Keratinocyte (primary cell): ENCODE measurements at regions not wholly inside any gene's neighbourhood (a gene's known extent, or its start where the extent isn't known, plus 50 kb on each side); places are given as distances from the start of the nearest gene placed in this dataset.

ENCODE experiments used
- DNase-seq: peaks from one replicate; pipeline ENCODE4 v3.0.0-alpha.2; 2011; ENCODE audit warnings: low read depth, missing footprints, low spot score
- FAIRE-seq: peaks from 2 replicates; lab custom pipeline; 2011; peaks lifted over from hg19 to GRCh38; lab: Jason Lieb, UNC
- H2AFZ ChIP-seq: 2 replicates; pipeline ENCODE4 v1.6.0; 2012; ENCODE audit warnings: low read length, control low read depth, inconsistent platforms; ENCODE audit not compliant: control insufficient read depth
- H3K27ac ChIP-seq: 2 replicates; pipeline ENCODE4 v1.5.1; 2011; ENCODE audit warnings: low read length; ENCODE audit not compliant: control insufficient read depth, insufficient read depth
- H3K27me3 ChIP-seq: 3 replicates; pipeline ENCODE4 v1.6.0; 2011; ENCODE audit warnings: low read length; ENCODE audit not compliant: control insufficient read depth, insufficient read depth; ENCODE audit errors: extremely low read depth
- H3K36me3 ChIP-seq, 2 experiments: 2 replicates in 1 of 2; 3 replicates in 1 of 2; pipeline ENCODE4 v1.5.1; 2011; ENCODE audit warnings: low read length in 2 of 2, mild to moderate bottlenecking in 1 of 2; ENCODE audit not compliant: control insufficient read depth in 2 of 2, insufficient read depth in 2 of 2; ENCODE audit errors: extremely low read depth in 1 of 2
- H3K4me1 ChIP-seq: 3 replicates; pipeline ENCODE4 v1.5.1; 2011; ENCODE audit warnings: low read length; ENCODE audit not compliant: control insufficient read depth, insufficient read depth; ENCODE audit errors: extremely low read depth
- H3K4me2 ChIP-seq: 3 replicates; pipeline ENCODE4 v1.6.0; 2011; ENCODE audit warnings: low read depth, low read length; ENCODE audit not compliant: control insufficient read depth, insufficient read depth; ENCODE audit errors: extremely low read depth
- H3K4me3 ChIP-seq, 3 experiments: fragments of 200-600 bp in 1 of 3; sonication (generic) in 1 of 3; 2 replicates in 2 of 3; 3 replicates in 1 of 3; pipeline ENCODE4 v1.5.1; 2011 to 2016; ENCODE audit warnings: low read length in 3 of 3, mild to moderate bottlenecking in 3 of 3, control low read depth in 2 of 3, inconsistent platforms in 1 of 3, low read depth in 1 of 3, mixed read lengths in 1 of 3, mixed run types in 1 of 3, moderate library complexity in 1 of 3; ENCODE audit not compliant: control insufficient read depth in 2 of 3, insufficient read depth in 2 of 3; ENCODE audit errors: extremely low read depth in 1 of 3
- H3K79me2 ChIP-seq: 2 replicates; pipeline ENCODE4 v1.6.0; 2012; ENCODE audit warnings: low read length; ENCODE audit not compliant: control insufficient read depth, insufficient read depth
- H3K9ac ChIP-seq: 3 replicates; pipeline ENCODE4 v1.6.0; 2011; ENCODE audit warnings: low read length; ENCODE audit not compliant: control insufficient read depth, insufficient read depth; ENCODE audit errors: extremely low read depth
- H3K9me1 ChIP-seq: 3 replicates; pipeline ENCODE4 v1.6.0; 2011; ENCODE audit warnings: low read length; ENCODE audit not compliant: control insufficient read depth, insufficient read depth; ENCODE audit errors: extremely low read depth
- H3K9me3 ChIP-seq: 2 replicates; pipeline ENCODE4 v1.5.1; 2012; ENCODE audit warnings: low read depth, low read length; ENCODE audit not compliant: control insufficient read depth
- H4K20me1 ChIP-seq: 3 replicates; pipeline ENCODE4 v1.6.0; 2011; ENCODE audit warnings: low read length; ENCODE audit not compliant: control insufficient read depth, insufficient read depth; ENCODE audit errors: extremely low read depth
- EZH2 ChIP-seq: IDR thresholded peaks from one replicate; pipeline ENCODE4 v1.6.1; 2012; ENCODE audit warnings: inconsistent platforms, mild to moderate bottlenecking, low read length, moderate library complexity
- dilution Hi-C: fragments of 300-500 bp; cut with MboI; formaldehyde crosslinking; loops from one replicate; pipeline ENCODE4 v1.7.0; 2020; ENCODE audit warnings: low sequenced_read_pairs; ENCODE audit not compliant: extremely low pct_ligation_motif_present
- TF ChIP-seq, protein P1 (sequence below), 3 experiments: IDR thresholded peaks in 1 of 3; conservative IDR thresholded peaks in 1 of 3; optimal IDR thresholded peaks in 1 of 3; 2 replicates in 2 of 3; 3 replicates in 1 of 3; pipeline versions ENCODE3 to v1.5.1; 2011; ENCODE audit warnings: low read length in 3 of 3, mild to moderate bottlenecking in 3 of 3, moderate library complexity in 2 of 3, control low read depth in 1 of 3, inconsistent platforms in 1 of 3; ENCODE audit not compliant: insufficient read depth in 2 of 3; ENCODE audit errors: extremely low read depth in 1 of 3

GRCh38 chr4:1504595-1505500 is 98.6 kb upstream of the NKX1-1 start:
- Histone ChIP-seq H3K4me2 (no peak overlapping the region), H3K79me2 (no peaks in the 10 kb centered on the region), H3K36me3 (no peaks in the 10 kb centered on the region), H3K9me3 (no peaks in the 10 kb centered on the region), H4K20me1 (no peaks in the 10 kb centered on the region), H3K9ac (no peak overlapping the region), H2AFZ (no peak overlapping the region), H3K4me3 (no peak overlapping the region), H3K27ac (no peak overlapping the region), H3K4me1 (no peaks in the 10 kb centered on the region), H3K27me3 (peaks cover 11% of the 10 kb centered on the region), H3K9me1 (no peaks in the 10 kb centered on the region)
- no peak for DNase-seq
- no peak for FAIRE-seq
- no peak for TF ChIP-seq EZH2
- TF ChIP-seq, protein P1, sequence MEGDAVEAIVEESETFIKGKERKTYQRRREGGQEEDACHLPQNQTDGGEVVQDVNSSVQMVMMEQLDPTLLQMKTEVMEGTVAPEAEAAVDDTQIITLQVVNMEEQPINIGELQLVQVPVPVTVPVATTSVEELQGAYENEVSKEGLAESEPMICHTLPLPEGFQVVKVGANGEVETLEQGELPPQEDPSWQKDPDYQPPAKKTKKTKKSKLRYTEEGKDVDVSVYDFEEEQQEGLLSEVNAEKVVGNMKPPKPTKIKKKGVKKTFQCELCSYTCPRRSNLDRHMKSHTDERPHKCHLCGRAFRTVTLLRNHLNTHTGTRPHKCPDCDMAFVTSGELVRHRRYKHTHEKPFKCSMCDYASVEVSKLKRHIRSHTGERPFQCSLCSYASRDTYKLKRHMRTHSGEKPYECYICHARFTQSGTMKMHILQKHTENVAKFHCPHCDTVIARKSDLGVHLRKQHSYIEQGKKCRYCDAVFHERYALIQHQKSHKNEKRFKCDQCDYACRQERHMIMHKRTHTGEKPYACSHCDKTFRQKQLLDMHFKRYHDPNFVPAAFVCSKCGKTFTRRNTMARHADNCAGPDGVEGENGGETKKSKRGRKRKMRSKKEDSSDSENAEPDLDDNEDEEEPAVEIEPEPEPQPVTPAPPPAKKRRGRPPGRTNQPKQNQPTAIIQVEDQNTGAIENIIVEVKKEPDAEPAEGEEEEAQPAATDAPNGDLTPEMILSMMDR (optimal IDR thresholded peaks at IDR 0.05 in 1 of 3, IDR thresholded peaks at IDR 0.05 in 1 of 3, conservative IDR thresholded peaks at IDR 0.05 in 1 of 3; ENCODE audit: extremely low read depth in 1 of 3, insufficient read depth in 2 of 3, low read length in 3 of 3) = no peak
- dilution Hi-C loops = no loop called here

- Histone ChIP-seq H3K4me1 (no peaks in the 10 kb centered on the region), H3K27me3 (peaks cover 10% of the 10 kb centered on the region), H3K36me3 (no peaks in the 10 kb centered on the region), H3K9me3 (no peaks in the 10 kb centered on the region), H3K27ac (no peak overlapping the region), H3K9ac (no peak overlapping the region), H2AFZ (no peak overlapping the region), H4K20me1 (no peaks in the 10 kb centered on the region), H3K79me2 (no peaks in the 10 kb centered on the region), H3K4me3 (no peak overlapping the region), H3K9me1 (no peaks in the 10 kb centered on the region), H3K4me2 (no peak overlapping the region)
- FAIRE-seq (no peak), DNase-seq (no peak)
- TF ChIP-seq, protein P1 (optimal IDR thresholded peaks at IDR 0.05 in 1 of 3, IDR thresholded peaks at IDR 0.05 in 1 of 3, conservative IDR thresholded peaks at IDR 0.05 in 1 of 3; ENCODE audit: extremely low read depth in 1 of 3, insufficient read depth in 2 of 3, low read length in 3 of 3) = no peak
- no peak for TF ChIP-seq EZH2
- dilution Hi-C loops = no loop called here
These were observed 97.6 kb upstream of the NKX1-1 start for GRCh38 chr4:1503583-1504471.
